OCI-LY7 (cell line): ENCODE measurements at regions not wholly inside any gene's neighbourhood (a gene's known extent, or its start where the extent isn't known, plus 50 kb on each side); places are given as distances from the start of the nearest gene placed in this dataset.

Experiments
- BruUV-seq: library from RNA; stranded (reverse); fragments of 400-500 nt; replicated peaks from 2 replicates; lab custom pipeline; 2021; lab: Mats Ljungman, UMichigan
- CTCF ChIA-PET: fragments of 300-600 bp; sonication (Branson Sonifier 250); formaldehyde crosslinking; loops from one replicate; lab custom pipeline; 2022; ENCODE audit warnings: antibody characterized with exemption; ENCODE audit not compliant: unreplicated experiment; lab: Charles Lee
- POLR2A ChIA-PET: fragments of 300-600 bp; sonication (Branson Sonifier 250); formaldehyde crosslinking; loops from one replicate; lab custom pipeline; 2022; ENCODE audit warnings: antibody characterized with exemption; lab: Charles Lee
- DNase-seq: peaks from one replicate; pipeline ENCODE4 v3.0.0-alpha.2; 2015; ENCODE audit warnings: low spot score
- H2AFZ ChIP-seq: fragments of 200-600 bp; sonication (generic), shearing (Covaris generic); 2 replicates; pipeline ENCODE4 v1.6.1; 2014; ENCODE audit warnings: mild to moderate bottlenecking, antibody characterized with exemption, low read length, moderate library complexity
- H3K27ac ChIP-seq: fragments of 200-600 bp; sonication (generic); 2 replicates; pipeline ENCODE4 v1.5.1; 2014; ENCODE audit warnings: mixed run types, low read depth, mild to moderate bottlenecking, moderate library complexity, low read length, inconsistent platforms; ENCODE audit not compliant: poor library complexity, severe bottlenecking
- H3K36me3 ChIP-seq: fragments of 200-600 bp; sonication (generic); 2 replicates; pipeline ENCODE4 v1.6.1; 2014; ENCODE audit warnings: mild to moderate bottlenecking, antibody characterized with exemption, low read length, moderate library complexity, mixed read lengths; ENCODE audit not compliant: insufficient read depth
- H3K4me1 ChIP-seq: fragments of 200-600 bp; sonication (generic); 2 replicates; pipeline ENCODE4 v1.5.1; 2014; ENCODE audit warnings: mild to moderate bottlenecking, low read length; ENCODE audit not compliant: insufficient read depth, poor library complexity, severe bottlenecking
- H3K4me2 ChIP-seq: fragments of 200-600 bp; sonication (generic); 2 replicates; pipeline ENCODE4 v1.6.1; 2014; ENCODE audit warnings: mild to moderate bottlenecking, low read length
- H3K4me3 ChIP-seq: fragments of 200-600 bp; sonication (generic); 2 replicates; pipeline ENCODE4 v1.5.1; 2014; ENCODE audit warnings: mild to moderate bottlenecking, low read depth, low read length; ENCODE audit not compliant: poor library complexity, severe bottlenecking
- H3K79me2 ChIP-seq: fragments of 200-600 bp; sonication (generic); 2 replicates; pipeline ENCODE4 v1.6.1; 2016; ENCODE audit warnings: low read depth, mild to moderate bottlenecking, low read length, moderate library complexity, mixed read lengths; ENCODE audit not compliant: insufficient read depth
- H3K9me2 ChIP-seq: fragments of 200-600 bp; sonication (generic); 2 replicates; pipeline ENCODE4 v1.6.1; 2016; ENCODE audit warnings: mild to moderate bottlenecking, low read length, mixed read lengths; ENCODE audit not compliant: insufficient read depth
- H3K9me3 ChIP-seq: fragments of 200-600 bp; sonication (generic); 2 replicates; pipeline ENCODE4 v1.6.1; 2014; ENCODE audit warnings: mild to moderate bottlenecking, mixed run types, low read length, mixed read lengths
- H4K20me1 ChIP-seq: fragments of 200-600 bp; sonication (generic); 2 replicates; pipeline ENCODE4 v1.6.1; 2014; ENCODE audit warnings: mild to moderate bottlenecking, antibody characterized with exemption, low read length, moderate library complexity, mixed read lengths; ENCODE audit not compliant: insufficient read depth
- EZH2phosphoT487 ChIP-seq: fragments of 200-600 bp; sonication (generic); IDR thresholded peaks from 2 replicates; pipeline ENCODE4 v1.6.1; 2018; ENCODE audit warnings: low read depth, borderline replicate concordance, mild to moderate bottlenecking, mixed run types, antibody characterized with exemption, low read length, moderate library complexity, mixed read lengths
- intact Hi-C: fragments of 100-400 bp; cut with micrococcal nuclease; formaldehyde crosslinking; loops from one replicate; pipeline ENCODE4 v1.10.0; 2022; ENCODE audit not compliant: unreplicated experiment
- TF ChIP-seq, protein P1 (sequence below): fragments of 200-600 bp; sonication (generic); conservative IDR thresholded peaks from 2 replicates; pipeline ENCODE4 v1.5.1; 2014; ENCODE audit warnings: mild to moderate bottlenecking, antibody characterized with exemption, low read length, moderate library complexity, mixed read lengths

DNA sequence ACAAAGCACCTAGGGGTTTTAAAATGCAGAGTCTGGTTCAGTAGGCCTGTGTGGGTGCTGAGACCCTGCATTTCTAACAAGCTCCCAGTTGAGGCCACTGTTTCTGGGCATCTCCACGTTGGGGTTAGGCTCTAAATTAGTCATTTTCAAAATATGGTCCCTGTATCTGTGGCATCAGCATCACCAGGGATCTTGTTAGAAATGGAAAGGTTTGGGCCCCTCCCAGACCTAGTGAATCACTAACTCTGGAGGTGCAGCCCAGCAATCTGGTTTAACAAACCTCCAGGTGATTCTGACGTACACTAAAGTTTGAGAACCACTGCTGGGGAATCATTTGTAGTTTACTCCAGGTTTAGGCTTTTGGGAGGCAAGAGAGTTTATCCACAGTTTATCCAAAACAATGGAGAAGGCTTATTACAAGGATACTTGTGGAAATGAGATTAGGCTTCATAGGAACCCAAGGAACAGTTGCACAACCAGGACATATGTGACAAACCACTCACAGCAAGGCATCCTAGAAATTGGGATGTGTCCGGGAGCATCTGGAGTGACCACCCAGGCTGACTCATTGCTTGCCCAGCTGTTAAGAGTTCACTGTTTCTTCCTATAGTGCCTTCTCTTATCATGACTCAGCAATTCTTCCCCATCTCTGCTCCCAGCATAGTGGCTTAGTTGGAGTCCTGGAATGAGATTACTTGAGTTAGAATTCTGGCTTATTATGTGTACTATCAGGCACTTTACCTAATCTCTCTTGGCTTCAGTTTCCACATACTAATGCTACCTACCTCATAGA lies 71.6 kb upstream of the STXBP6 start:
- Histone ChIP-seq H3K9me2 (no peaks in the 10 kb centered on the region), H2AFZ (no peak overlapping the region), H3K36me3 (no peaks in the 10 kb centered on the region), H3K4me1 (no peaks in the 10 kb centered on the region), H3K27ac (no peak overlapping the region), H4K20me1 (no peaks in the 10 kb centered on the region), H3K79me2 (no peaks in the 10 kb centered on the region), H3K4me3 (no peak overlapping the region), H3K9me3 (no peaks in the 10 kb centered on the region), H3K4me2 (no peak overlapping the region)
- intact Hi-C loops = no loop called here
- ChIA-PET CTCF (no interaction called here), POLR2A (no interaction called here)
- no peak for DNase-seq
- TF ChIP-seq, protein P1, sequence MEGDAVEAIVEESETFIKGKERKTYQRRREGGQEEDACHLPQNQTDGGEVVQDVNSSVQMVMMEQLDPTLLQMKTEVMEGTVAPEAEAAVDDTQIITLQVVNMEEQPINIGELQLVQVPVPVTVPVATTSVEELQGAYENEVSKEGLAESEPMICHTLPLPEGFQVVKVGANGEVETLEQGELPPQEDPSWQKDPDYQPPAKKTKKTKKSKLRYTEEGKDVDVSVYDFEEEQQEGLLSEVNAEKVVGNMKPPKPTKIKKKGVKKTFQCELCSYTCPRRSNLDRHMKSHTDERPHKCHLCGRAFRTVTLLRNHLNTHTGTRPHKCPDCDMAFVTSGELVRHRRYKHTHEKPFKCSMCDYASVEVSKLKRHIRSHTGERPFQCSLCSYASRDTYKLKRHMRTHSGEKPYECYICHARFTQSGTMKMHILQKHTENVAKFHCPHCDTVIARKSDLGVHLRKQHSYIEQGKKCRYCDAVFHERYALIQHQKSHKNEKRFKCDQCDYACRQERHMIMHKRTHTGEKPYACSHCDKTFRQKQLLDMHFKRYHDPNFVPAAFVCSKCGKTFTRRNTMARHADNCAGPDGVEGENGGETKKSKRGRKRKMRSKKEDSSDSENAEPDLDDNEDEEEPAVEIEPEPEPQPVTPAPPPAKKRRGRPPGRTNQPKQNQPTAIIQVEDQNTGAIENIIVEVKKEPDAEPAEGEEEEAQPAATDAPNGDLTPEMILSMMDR = no peak
- no peak for TF ChIP-seq EZH2phosphoT487
- no TSS peak for BruUV-seq

DNA sequence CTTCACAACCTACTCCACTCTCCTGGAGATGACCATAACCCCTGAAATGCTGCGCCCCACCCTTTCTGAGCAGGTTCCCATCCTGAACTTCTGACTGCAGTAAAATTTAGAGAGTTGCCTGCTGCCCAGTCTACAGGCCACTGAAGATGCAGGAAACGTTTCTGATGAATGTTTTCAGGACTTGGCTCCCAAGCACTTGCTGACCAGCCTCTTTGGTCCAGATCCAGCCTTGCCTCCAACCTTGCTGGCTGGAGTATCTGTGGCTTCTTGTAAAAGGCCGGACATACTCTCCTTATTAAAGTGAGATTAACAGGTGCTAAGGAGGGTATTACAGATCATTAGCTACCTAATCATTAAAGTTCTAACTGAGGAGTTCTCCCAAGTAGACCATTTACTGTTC lies 70.3 kb upstream of the STXBP6 start:
- Histone ChIP-seq H3K9me3 (no peaks in the 10 kb centered on the region), H3K79me2 (no peaks in the 10 kb centered on the region), H4K20me1 (no peaks in the 10 kb centered on the region), H3K36me3 (no peaks in the 10 kb centered on the region), H2AFZ (no peak overlapping the region), H3K4me1 (no peaks in the 10 kb centered on the region), H3K27ac (no peak overlapping the region), H3K9me2 (no peaks in the 10 kb centered on the region), H3K4me2 (no peak overlapping the region), H3K4me3 (no peak overlapping the region)
- no TSS peak for BruUV-seq
- DNase-seq = no peak
- ChIA-PET POLR2A (no interaction called here), CTCF (no interaction called here)
- TF ChIP-seq EZH2phosphoT487 = no peak
- intact Hi-C loops = no loop called here

DNA sequence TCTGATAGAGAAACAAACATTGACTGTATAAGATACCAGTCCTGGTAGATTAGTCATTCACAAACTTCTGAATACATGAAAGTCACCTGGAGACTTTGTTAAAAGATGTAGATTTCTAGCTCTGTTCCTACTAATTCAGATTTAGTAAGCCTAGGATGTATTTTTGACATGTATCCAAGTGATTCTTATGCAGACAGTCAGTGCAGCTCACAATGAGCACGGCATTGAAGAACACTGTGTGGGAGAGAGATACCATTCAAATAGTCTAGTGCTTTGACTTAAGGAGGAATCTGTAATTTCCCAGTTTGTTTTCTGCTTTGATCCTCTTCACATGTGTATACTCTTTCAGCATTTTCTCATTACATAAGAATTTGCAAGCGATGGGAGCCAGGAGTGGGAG lies 68.7 kb upstream of the STXBP6 start:
- H3K79me2 ChIP-seq = no peaks in the 10 kb centered on the region
- no TSS peak for BruUV-seq
- no peaks in the 10 kb centered on the region for H4K20me1 ChIP-seq
- no peak overlapping the region for H2AFZ ChIP-seq
- H3K9me2 ChIP-seq = no peaks in the 10 kb centered on the region
- H3K4me1 ChIP-seq = no peaks in the 10 kb centered on the region
- ChIA-PET POLR2A (interaction anchor here (0.6 kb wide), 1 partner anchor 226 kb away, joined by 3 read pairs; no protein-coding TSS in a partner anchor), CTCF (no interaction called here)
- DNase-seq = no peak
- intact Hi-C loops = no loop called here
- H3K9me3 ChIP-seq = no peaks in the 10 kb centered on the region
- no peak for TF ChIP-seq EZH2phosphoT487
- TF ChIP-seq, protein P1 = no peak
- H3K4me2 ChIP-seq = no peak overlapping the region
- no peaks in the 10 kb centered on the region for H3K36me3 ChIP-seq
- no peak overlapping the region for H3K4me3 ChIP-seq
- no peak overlapping the region for H3K27ac ChIP-seq
